ENCODE measurements at regions not wholly inside any gene's neighbourhood (a gene's known extent, or its start where the extent isn't known, plus 50 kb on each side); places are given as distances from the start of the nearest gene placed in this dataset.
A peak's percentile ranks its signal among the peaks of the same experiment; 100 is the strongest.

DNA sequence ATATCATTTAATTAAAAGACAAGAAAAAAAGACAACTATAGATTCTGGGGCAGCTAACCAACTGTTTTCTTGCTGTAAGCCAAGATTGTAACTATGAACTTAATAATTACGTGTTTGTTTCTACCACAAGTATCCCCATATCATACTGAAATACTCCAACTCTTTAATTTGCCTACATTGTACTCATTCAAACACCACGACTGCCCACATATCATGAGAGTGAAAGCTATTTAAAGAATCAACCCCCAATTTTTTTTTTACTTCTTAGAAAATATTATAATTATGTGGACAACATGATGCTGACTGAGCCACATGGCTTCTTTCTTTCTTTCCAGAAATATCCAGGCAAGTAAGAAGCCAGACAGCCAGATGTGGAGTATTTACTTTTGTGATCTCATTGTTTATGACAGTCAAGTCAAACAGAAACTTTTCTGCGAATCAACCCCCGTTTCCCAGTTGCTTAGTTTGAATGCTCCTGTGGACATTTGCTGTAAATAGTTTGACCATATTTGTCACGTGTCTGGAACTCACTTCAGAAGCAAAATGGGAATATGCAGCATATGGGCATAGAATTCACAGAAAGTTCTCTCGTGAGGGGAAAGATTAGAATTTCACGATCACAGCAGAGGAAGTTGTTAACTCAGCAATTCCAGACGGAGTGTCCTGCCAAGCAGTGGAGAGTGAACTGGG is 126.8 kb upstream of the PSMD7 start:
- no peak for ATAC-seq
- no peak for DNase-seq

GRCh38 chr16:74169066-74169465 is 127.5 kb upstream of the PSMD7 start:
- no peak for ATAC-seq
- DNase-seq, result no peak

GRCh38 chr16:74168445-74168844 is 128.2 kb upstream of the PSMD7 start:
- DNase-seq (no peak), ATAC-seq (no peak)

- ATAC-seq, result no peak
These were observed 130.2 kb upstream of the PSMD7 start for GRCh38 chr16:74166456-74166855.

GRCh38 chr16:74165566-74166080 is 131.0 kb upstream of the PSMD7 start:
- DNase-seq (no peak), ATAC-seq (no peak)

More at GRCh38 chr16:74166456-74166855, 130.2 kb upstream of the PSMD7 start:
- DNase-seq, result no peak

DNA sequence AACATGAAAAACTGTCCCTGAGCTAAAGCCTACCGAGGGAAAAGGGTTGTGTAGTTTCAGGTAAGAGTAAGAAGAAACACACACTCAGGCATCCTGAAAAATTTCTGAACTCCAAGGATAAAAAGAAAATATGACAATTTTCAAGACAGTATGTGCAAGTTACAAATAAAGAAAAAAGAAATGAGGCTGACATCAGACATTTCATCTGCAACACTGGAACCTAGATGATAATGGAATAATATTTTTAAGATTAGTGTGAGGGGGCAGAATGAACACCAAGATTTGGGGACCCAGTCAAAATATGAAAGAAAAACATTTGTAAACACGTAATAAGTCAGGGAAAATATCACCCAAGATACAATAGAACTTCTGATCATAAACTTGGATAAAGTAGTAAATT is 135.9 kb upstream of the PSMD7 start:
- ATAC-seq, result no peak
- DNase-seq, result no peak

- no peak for ATAC-seq
These were observed 142.8 kb upstream of the PSMD7 start for GRCh38 chr16:74153773-74154172.

DNA sequence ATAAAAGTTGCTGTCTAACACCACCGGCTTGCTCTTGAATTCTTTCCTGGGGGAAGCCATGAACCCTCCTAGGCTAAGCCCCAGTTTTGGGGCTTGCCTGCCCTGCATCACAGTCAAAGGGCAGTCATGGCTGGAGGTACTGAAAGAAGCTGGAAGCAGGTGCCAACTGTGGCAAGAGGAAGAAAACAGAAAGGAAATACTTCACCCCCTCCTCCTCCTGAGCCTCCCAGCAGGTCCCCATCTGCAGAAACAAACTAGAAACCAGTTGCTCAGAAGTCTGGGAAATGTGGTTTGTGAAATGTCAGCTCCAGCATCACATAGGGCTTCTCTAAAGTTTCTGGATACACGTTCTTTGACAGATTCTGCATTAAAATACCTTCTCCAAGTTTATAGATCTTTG is 150.0 kb upstream of the PSMD7 start:
- no peak for ATAC-seq
- no peak for DNase-seq

More at GRCh38 chr16:74153773-74154172, 142.8 kb upstream of the PSMD7 start:
- no peak for DNase-seq

DNA sequence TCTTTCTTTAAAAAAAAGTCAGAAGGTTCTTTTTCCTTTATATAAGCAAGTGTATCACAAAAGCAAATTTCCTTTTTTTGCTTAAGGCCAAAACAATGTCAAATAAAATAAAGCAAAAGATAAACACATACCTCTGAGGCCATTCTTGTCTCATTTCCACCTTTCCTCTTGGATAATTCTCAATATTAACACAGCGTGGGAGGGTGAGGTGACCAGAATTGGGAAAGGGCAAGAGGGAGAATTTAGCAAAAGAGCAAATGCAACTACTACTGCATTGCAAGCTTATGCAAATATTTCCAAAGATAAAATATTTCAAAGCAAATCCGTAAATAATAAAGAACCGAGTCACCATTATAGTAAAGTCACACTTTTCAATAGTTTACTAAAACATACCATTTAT is 153.4 kb upstream of the PSMD7 start:
- DNase-seq (no peak), ATAC-seq (no peak)

DNA sequence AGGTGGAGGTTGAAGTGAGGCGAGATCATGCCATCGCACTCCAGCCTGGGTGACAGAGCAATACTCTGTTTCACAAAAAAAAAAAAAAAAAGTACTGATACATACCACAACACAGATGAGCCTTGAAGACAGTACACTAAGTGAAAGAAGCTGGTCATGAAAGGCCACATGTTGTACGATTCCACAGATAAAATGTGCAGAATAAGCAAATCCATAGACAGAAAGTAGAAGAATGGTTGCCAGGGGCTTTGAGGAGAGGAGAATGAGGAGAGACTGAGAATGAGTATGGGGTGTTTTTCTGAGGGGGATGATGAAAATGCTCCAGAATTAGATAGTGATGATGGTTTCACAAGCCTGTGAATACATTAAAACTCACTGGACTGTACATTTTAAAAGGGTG is 155.6 kb upstream of the PSMD7 start:
- DNase-seq (no peak), ATAC-seq (no peak)

DNA sequence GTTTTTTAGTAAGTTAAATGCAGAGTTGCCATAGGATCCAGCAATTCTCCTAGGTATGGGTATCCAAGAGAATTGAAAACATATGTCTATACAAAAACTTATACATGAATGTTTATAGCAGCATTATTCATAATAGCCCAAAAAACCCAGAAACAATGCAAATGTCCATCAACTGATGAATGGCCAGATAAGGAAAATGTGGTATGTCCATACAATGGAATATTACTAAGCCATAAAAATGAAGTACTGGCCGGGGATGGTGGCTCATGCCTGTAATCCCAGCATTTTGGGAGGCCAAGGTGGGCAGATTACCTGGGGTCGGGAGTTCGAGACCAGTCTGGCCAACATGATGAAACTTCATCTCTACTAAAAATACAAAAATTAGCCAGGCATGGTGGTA is 156.1 kb upstream of the PSMD7 start:
- ATAC-seq (no peak), DNase-seq (no peak)

DNA sequence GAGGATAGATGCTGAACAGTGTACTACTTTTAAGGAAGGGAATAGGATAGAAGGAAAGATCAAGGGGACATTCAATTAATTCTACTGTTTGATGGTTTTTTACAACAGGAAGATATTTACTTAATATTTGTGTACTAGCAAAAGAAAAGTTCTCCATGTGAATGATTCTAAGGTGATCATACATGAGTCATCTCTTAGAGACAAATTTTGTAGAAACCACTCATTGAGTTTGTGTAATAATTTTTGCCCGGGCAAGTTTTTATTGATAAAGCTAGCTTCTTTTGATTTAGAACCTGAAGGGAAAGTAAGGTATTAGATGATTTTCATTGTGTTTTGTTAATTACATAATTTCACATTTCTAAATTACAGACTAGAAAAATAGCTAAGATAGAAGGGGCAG is 172.8 kb upstream of the PSMD7 start:
- DNase-seq, result no peak
- no peak for ATAC-seq

DNA sequence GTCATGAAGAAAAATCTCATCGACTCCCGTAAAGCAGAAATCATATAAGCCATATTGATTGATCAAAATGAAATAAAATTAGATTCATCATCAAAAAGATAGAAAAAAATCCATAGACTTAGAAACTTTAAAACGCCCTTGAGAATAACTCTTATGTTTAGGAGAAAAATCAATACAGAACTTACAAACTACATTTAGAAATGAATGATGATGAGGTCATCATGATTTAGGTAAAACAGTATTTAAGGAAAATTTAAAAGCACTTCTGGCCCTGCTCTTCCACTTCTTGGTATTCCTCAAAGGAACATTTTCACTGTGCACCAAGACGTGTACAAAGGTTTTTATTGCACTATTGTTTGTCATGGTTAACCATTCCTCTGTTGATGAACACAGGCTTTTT is 173.4 kb upstream of the PSMD7 start:
- ATAC-seq (no peak), DNase-seq (no peak)

DNA sequence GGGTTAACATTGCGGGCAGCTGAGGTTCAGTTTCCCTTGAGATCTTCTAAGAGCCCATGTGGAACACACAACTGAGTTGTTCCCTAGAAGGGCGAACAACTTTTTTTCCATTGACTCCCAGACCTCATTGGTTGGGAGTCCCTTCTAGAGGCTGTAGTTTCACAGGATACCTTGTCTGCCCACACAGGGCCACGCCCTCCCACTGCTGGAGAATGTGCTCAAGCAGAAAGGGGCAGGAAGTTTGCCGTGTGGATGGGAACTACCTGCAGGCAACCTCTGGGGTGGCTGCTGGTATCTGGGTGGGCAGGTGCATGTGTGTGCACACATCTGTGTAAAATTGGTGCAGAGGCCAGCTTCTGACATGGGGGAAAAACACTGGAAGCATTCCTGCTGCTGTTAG is 178.8 kb upstream of the PSMD7 start:
- no peak for DNase-seq
- ATAC-seq, result no peak

- ATAC-seq (no peak), DNase-seq (no peak)
These were observed 183.1 kb upstream of the PSMD7 start for GRCh38 chr16:74113545-74113944.

DNA sequence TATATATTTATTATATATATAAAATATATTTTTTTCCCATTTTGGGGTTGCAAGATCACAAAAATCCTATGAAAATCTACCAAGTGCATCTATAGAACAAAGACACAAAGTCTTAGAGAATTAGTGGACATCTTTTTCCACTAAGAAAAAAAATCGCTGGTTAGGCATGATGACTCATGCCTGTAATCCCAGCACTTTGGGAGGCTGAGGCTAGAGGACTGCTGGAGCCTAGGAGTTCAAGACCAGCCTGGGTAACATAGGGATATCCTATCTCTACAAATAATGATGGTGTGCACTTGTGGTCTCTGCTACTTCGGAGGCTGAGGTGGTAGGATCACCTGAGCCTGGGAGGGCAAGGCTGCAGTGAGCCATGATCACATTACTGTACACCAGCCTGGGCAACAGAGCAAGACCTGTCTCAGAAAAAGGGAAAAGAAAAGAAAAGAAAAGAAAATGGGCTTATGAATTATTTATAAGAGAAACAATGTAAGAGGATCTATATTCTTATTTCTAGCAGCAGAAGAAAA is 185.1 kb upstream of the PSMD7 start:
- ATAC-seq, result no peak
- DNase-seq, result no peak

DNA sequence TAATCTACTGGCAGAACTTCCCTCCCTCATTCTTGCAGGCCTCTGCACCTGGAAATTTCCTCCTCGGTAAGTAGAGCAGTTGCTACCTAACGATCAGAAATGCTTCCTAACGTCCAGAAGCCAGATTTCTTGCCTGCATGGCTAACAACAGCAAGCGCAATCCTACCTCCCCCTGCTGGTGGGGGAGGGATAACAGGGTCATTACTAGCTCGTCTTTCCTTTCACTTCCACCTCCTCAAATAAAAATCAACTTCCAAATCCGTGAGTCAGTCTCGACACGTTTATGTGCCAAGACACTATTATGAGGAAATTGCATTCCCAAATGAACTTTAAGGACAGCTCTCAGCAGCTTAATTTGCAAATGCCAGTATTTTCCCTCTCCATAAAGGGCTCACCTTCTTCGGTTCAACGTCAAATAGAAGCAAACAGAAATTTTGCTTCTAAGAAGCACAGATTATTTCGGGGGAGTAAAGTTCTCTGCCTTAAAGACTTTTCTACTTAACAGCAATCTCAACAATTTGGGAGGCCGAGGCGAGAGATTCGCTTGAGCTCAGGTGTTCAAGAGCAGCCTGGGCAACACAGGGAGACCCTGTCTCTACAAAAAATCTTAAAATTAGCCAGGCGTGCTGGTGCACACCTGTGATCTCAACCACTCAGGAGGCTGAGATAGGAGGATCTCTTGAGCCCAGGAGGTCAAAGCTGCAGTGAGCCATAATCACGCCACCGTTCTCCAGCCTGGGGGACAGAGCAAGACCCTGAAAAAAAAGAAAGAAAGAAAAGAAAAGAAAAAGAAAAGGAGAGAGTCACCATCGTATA is 188.6 kb upstream of the PSMD7 start:
- peak; percentile 51 for DNase-seq
- peak; percentile 40 for ATAC-seq

DNA sequence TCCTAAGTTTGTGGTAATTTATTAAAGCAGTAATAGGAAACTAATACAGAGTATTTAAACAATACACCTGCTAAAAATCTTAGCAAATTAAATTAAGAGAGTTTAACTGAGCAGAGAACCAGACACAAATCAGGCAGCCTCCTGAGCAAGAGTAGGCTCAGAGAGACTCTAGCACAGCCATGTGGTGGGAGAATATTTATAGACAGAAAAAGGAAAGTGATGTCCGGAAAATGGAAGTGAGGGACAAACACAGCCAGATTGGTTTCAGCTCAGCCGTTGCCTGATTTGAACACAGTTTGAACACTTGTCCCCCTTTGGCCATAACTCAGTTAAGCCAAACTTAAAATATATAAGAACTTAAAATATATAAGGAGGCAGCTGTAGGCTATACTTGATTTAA is 192.6 kb upstream of the PSMD7 start:
- no peak for ATAC-seq

GRCh38 chr16:74101379-74102137 is 195.1 kb upstream of the PSMD7 start:
- ATAC-seq, result no peak

More for the DNA sequence above, 192.6 kb upstream of the PSMD7 start:
- no peak for DNase-seq

GRCh38 chr16:74100395-74101326 is 196.0 kb upstream of the PSMD7 start:
- DNase-seq, result no peak
- no peak for ATAC-seq

More at GRCh38 chr16:74101379-74102137, 195.1 kb upstream of the PSMD7 start:
- DNase-seq, result no peak

GRCh38 chr16:74099530-74099929 is 197.1 kb upstream of the PSMD7 start:
- DNase-seq, result no peak
- no peak for ATAC-seq
